Hepatocyte (in vitro differentiated cells): ENCODE measurements at regions not wholly inside any gene's neighbourhood (a gene's known extent, or its start where the extent isn't known, plus 50 kb on each side); places are given as distances from the start of the nearest gene placed in this dataset.

Experiments
- DNase-seq: peaks from one replicate; pipeline ENCODE4 v3.0.0-alpha.2; 2016; ENCODE audit warnings: low spot score
- H2AFZ ChIP-seq: fragments of 200-600 bp; sonication (generic); 2 replicates; pipeline ENCODE4 v1.6.0; 2016; ENCODE audit warnings: antibody characterized with exemption, mild to moderate bottlenecking
- H3K27ac ChIP-seq: fragments of 200-600 bp; sonication (generic); 2 replicates; pipeline ENCODE4 v1.5.1; 2016; ENCODE audit warnings: mild to moderate bottlenecking
- H3K27me3 ChIP-seq: fragments of 200-600 bp; sonication (generic); 2 replicates; pipeline ENCODE4 v1.6.1; 2016
- H3K36me3 ChIP-seq: fragments of 200-600 bp; sonication (generic); replicated peaks from 2 replicates; pipeline ENCODE4 v1.5.1; 2016; ENCODE audit warnings: low read depth; ENCODE audit not compliant: insufficient read depth
- H3K4me1 ChIP-seq: fragments of 200-600 bp; sonication (generic); 2 replicates; pipeline ENCODE4 v1.5.1; 2016; ENCODE audit warnings: mild to moderate bottlenecking, moderate library complexity; ENCODE audit not compliant: insufficient read depth
- H3K4me2 ChIP-seq: fragments of 200-600 bp; sonication (generic); 2 replicates; pipeline ENCODE4 v1.6.0; 2016
- H3K4me3 ChIP-seq: fragments of 200-600 bp; sonication (generic); 2 replicates; pipeline ENCODE4 v1.5.1; 2016; ENCODE audit warnings: mild to moderate bottlenecking
- H3K79me2 ChIP-seq: fragments of 200-600 bp; sonication (generic); 2 replicates; pipeline ENCODE4 v1.6.0; 2017; ENCODE audit warnings: mild to moderate bottlenecking
- H3K9me2 ChIP-seq: fragments of 200-600 bp; sonication (generic); replicated peaks from 2 replicates; pipeline ENCODE4 v1.6.0; 2017; ENCODE audit warnings: mild to moderate bottlenecking; ENCODE audit not compliant: insufficient read depth
- H3K9me3 ChIP-seq: fragments of 200-600 bp; sonication (generic); 2 replicates; pipeline ENCODE4 v1.5.1; 2016; ENCODE audit warnings: low read depth, mild to moderate bottlenecking
- H4K20me1 ChIP-seq: fragments of 200-600 bp; sonication (generic); 2 replicates; pipeline ENCODE4 v1.6.0; 2016; ENCODE audit warnings: mild to moderate bottlenecking; ENCODE audit not compliant: insufficient read depth, poor library complexity, severe bottlenecking
- CTCF ChIP-seq: fragments of 200-600 bp; sonication (generic); IDR thresholded peaks from 2 replicates; pipeline ENCODE4 v1.5.1; 2016; ENCODE audit warnings: antibody characterized with exemption, mild to moderate bottlenecking; ENCODE audit not compliant: poor library complexity
- EZH2 ChIP-seq: fragments of 200-600 bp; sonication (generic); IDR thresholded peaks from 2 replicates; pipeline ENCODE4 v1.6.1; 2016; ENCODE audit warnings: antibody characterized with exemption, mild to moderate bottlenecking, borderline replicate concordance
- EZH2phosphoT487 ChIP-seq: fragments of 200-600 bp; sonication (generic); IDR thresholded peaks from one replicate; pipeline ENCODE4 v1.6.1; 2018; ENCODE audit warnings: antibody characterized with exemption, mild to moderate bottlenecking, low read depth, moderate library complexity; ENCODE audit not compliant: unreplicated experiment, severe bottlenecking
- whole genome bisulfite sequencing: methylation state at CpG from one replicate; pipeline ENCODE4 v1.1.6; 2016; ENCODE audit warnings: low lambda C conversion rate; ENCODE audit errors: missing lambda C conversion rate; 5-methylcytosine and 5-hydroxymethylcytosine counted together

GRCh38 chr4:54395013-54395527 is 166.0 kb downstream of the PDGFRA start:
- Histone ChIP-seq H4K20me1 (no peaks in the 10 kb centered on the region), H3K27ac (no peak overlapping the region), H3K4me2 (no peak overlapping the region), H2AFZ (no peak overlapping the region), H3K9me3 (no peaks in the 10 kb centered on the region), H3K4me3 (no peak overlapping the region), H3K79me2 (no peaks in the 10 kb centered on the region), H3K27me3 (no peaks in the 10 kb centered on the region), H3K4me1 (no peaks in the 10 kb centered on the region), H3K36me3 (no peaks in the 10 kb centered on the region), H3K9me2 (no peaks in the 10 kb centered on the region)
- TF ChIP-seq EZH2phosphoT487 (no peak), EZH2 (no peak), CTCF (no peak)
- DNase-seq = no peak
- 85% methylated on average over 3 of the region's 3 CpGs for WGBS

- 71% methylated on average over 1 of the region's 1 CpG for WGBS
- Histone ChIP-seq H3K79me2 (no peaks in the 10 kb centered on the region), H3K4me2 (no peak overlapping the region), H3K27ac (no peak overlapping the region), H3K9me2 (no peaks in the 10 kb centered on the region), H3K27me3 (no peaks in the 10 kb centered on the region), H2AFZ (no peak overlapping the region), H3K9me3 (no peaks in the 10 kb centered on the region), H3K36me3 (no peaks in the 10 kb centered on the region), H4K20me1 (no peaks in the 10 kb centered on the region), H3K4me1 (peaks cover 5% of the 10 kb centered on the region), H3K4me3 (no peak overlapping the region)
- peak; percentile 6 for DNase-seq
- TF ChIP-seq EZH2phosphoT487 (no peak), CTCF (no peak), EZH2 (no peak)
Observed at GRCh38 chr4:54400188-54400587, 171.1 kb downstream of the PDGFRA start.

GRCh38 chr4:54400802-54401201 is 171.7 kb downstream of the PDGFRA start:
- 67% methylated on average over 3 of the region's 3 CpGs for WGBS
- H3K4me2 ChIP-seq = no peak overlapping the region
- no peak for TF ChIP-seq CTCF
- no peak for TF ChIP-seq EZH2
- no peak for TF ChIP-seq EZH2phosphoT487
- H4K20me1 ChIP-seq = no peaks in the 10 kb centered on the region
- no peaks in the 10 kb centered on the region for H3K9me2 ChIP-seq
- H3K4me3 ChIP-seq = no peak overlapping the region
- no peaks in the 10 kb centered on the region for H3K36me3 ChIP-seq
- DNase-seq = peak; percentile 61
- no peaks in the 10 kb centered on the region for H3K27me3 ChIP-seq
- H2AFZ ChIP-seq = no peak overlapping the region
- H3K27ac ChIP-seq = no peak overlapping the region
- H3K9me3 ChIP-seq = no peaks in the 10 kb centered on the region
- peaks cover 5% of the 10 kb centered on the region for H3K4me1 ChIP-seq
- no peaks in the 10 kb centered on the region for H3K79me2 ChIP-seq
